ENCODE measurements at regions not wholly inside any gene's neighbourhood (a gene's known extent, or its start where the extent isn't known, plus 50 kb on each side); places are given as distances from the start of the nearest gene placed in this dataset.

DNA sequence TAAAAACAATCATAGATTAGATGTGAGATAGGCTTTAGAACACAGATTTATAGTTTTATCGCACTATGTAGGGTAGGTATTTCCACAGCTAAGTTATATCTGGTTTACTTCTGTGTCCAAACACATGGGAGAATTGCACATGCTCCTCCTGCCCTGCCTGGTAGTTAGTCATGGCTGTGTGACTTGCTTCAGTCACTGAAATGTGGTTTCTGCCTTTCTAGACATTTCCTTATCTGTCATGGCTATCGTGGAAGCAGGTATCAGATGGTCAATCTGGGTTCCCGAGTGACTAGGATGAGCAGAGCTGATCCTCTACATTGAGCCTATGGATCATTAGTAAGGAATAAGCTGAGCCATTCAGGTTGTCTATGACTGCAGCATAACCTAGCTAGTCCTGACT, 117.8 kb upstream of the GMDS start:
- no peaks in the 10 kb centered on the region for H3K9me3 ChIP-seq (ENCODE audit: control insufficient read depth, low read length)
- WGBS, 2 donors: 41 to 62% methylated on average over 3 of the region's 3 CpGs
- H3K4me3 ChIP-seq (ENCODE audit: low read length in 2 of 2): no peak overlapping the region
- H3K36me3 ChIP-seq (ENCODE audit: control insufficient read depth in 1 of 2, insufficient read depth in 2 of 2, low read length in 1 of 2): no peaks in the 10 kb centered on the region
- H3K27ac ChIP-seq (ENCODE audit: low read depth in 1 of 2, low read length in 2 of 2): no peak overlapping the region
- H3K27me3 ChIP-seq (ENCODE audit: control insufficient read depth in 1 of 2, insufficient read depth in 2 of 2, low read length in 1 of 2): no peaks in the 10 kb centered on the region
- no peak for DNase-seq
- H3K4me1 ChIP-seq (ENCODE audit: control insufficient read depth in 1 of 2, insufficient read depth in 2 of 2, low read length in 2 of 2): peaks cover 0 to 1% of the 10 kb centered on the region in 2 donors
- no peak for ATAC-seq (ENCODE audit: low FRiP score)
- intact Hi-C loops (cut with DNase I): no loop called here

DNA sequence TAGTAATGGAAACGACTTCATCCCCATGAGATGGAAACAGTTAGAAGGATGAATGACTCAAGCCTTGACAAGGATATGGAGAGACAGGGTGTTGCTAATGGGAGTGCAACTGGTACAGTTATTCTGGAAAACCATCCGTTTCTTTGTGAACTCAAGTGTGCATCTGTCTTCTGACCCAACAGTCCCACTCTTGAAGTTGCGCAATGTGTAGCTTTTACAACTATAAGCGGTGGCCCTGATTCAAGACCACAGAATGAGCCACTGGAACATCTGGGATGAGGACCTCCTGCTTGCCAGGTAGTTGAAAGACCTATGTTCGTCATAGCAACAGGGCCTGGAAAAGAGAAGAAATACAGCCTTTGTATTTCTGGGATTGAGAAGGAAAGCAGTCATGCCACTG, 115.8 kb upstream of the GMDS start:
- Histone ChIP-seq H3K4me3 (ENCODE audit: low read length in 2 of 2) (no peak overlapping the region), H3K9me3 (ENCODE audit: control insufficient read depth, low read length) (no peaks in the 10 kb centered on the region), H3K27me3 (ENCODE audit: control insufficient read depth in 1 of 2, insufficient read depth in 2 of 2, low read length in 1 of 2) (no peaks in the 10 kb centered on the region), H3K4me1 (ENCODE audit: control insufficient read depth in 1 of 2, insufficient read depth in 2 of 2, low read length in 2 of 2) (no peaks in the 10 kb centered on the region), H3K36me3 (ENCODE audit: control insufficient read depth in 1 of 2, insufficient read depth in 2 of 2, low read length in 1 of 2) (no peaks in the 10 kb centered on the region), H3K27ac (ENCODE audit: low read depth in 1 of 2, low read length in 2 of 2) (no peak overlapping the region)
- DNase-seq: no peak
- no peak for ATAC-seq (ENCODE audit: low FRiP score)
- 96 to 97% methylated on average over 5 of the region's 5 CpGs for WGBS, 2 donors
- intact Hi-C loops (cut with DNase I): no loop called here

DNA sequence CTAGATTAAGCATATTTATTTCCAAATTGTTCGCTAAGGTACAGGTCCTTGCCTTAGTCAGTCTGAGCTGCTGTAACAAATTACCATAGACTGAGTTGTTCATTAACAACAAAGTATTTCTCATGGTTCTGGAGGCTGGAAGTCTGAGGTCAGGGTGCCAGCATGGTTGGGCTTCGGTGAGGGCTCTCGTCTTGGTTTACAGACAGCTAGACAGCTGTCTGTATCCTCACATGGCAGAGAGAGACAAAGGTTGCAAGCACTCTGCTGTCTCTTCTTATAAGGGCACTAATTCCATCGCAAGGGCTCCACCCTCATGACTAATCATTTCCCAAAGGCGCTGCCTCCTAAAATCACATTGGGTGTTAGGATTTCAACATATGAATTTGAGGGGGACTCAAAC, 115.3 kb upstream of the GMDS start:
- H3K27ac ChIP-seq (ENCODE audit: low read depth in 1 of 2, low read length in 2 of 2): no peak overlapping the region
- H3K36me3 ChIP-seq (ENCODE audit: control insufficient read depth in 1 of 2, insufficient read depth in 2 of 2, low read length in 1 of 2): no peaks in the 10 kb centered on the region
- WGBS, 2 donors: 98% methylated on average over 5 of the region's 5 CpGs
- H3K4me3 ChIP-seq (ENCODE audit: low read length in 2 of 2): no peak overlapping the region
- no peak for ATAC-seq (ENCODE audit: low FRiP score)
- H3K9me3 ChIP-seq (ENCODE audit: control insufficient read depth, low read length): no peaks in the 10 kb centered on the region
- intact Hi-C loops (cut with DNase I): no loop called here
- H3K27me3 ChIP-seq (ENCODE audit: control insufficient read depth in 1 of 2, insufficient read depth in 2 of 2, low read length in 1 of 2): no peaks in the 10 kb centered on the region
- H3K4me1 ChIP-seq (ENCODE audit: control insufficient read depth in 1 of 2, insufficient read depth in 2 of 2, low read length in 2 of 2): peaks cover 0 to under 1% of the 10 kb centered on the region in 2 donors
- no peak for DNase-seq

DNA sequence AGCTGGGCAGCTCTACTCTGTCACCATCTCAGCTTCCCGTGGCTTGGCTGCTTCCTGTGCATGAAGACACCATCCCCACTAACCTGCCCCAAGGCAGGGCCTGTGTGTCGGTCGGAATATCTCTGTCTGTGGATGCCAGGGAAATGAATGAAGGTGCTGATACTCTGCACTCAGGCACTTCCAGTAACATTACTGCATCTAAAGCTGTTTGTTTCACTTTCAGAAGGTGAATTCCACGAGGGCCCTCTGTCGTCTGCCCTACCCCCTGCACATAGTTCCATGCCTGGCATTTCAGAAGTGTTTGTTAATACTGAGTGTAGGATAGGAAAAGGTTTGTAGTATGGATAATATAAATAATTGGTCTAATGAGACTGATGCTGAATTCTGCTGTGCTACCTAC, 114.7 kb upstream of the GMDS start:
- H3K27ac ChIP-seq (ENCODE audit: low read depth in 1 of 2, low read length in 2 of 2): no peak overlapping the region
- no peak overlapping the region for H3K4me3 ChIP-seq (ENCODE audit: low read length in 2 of 2)
- ATAC-seq (ENCODE audit: low FRiP score) (no peak), DNase-seq (no peak)
- H3K9me3 ChIP-seq (ENCODE audit: control insufficient read depth, low read length): no peaks in the 10 kb centered on the region
- peaks cover 0 to 2% of the 10 kb centered on the region in 2 donors for H3K4me1 ChIP-seq (ENCODE audit: control insufficient read depth in 1 of 2, insufficient read depth in 2 of 2, low read length in 2 of 2)
- no peaks in the 10 kb centered on the region for H3K27me3 ChIP-seq (ENCODE audit: control insufficient read depth in 1 of 2, insufficient read depth in 2 of 2, low read length in 1 of 2)
- 78 to 85% methylated on average over 5 of the region's 5 CpGs for WGBS, 2 donors
- intact Hi-C loops (cut with DNase I): no loop called here
- H3K36me3 ChIP-seq (ENCODE audit: control insufficient read depth in 1 of 2, insufficient read depth in 2 of 2, low read length in 1 of 2): no peaks in the 10 kb centered on the region

DNA sequence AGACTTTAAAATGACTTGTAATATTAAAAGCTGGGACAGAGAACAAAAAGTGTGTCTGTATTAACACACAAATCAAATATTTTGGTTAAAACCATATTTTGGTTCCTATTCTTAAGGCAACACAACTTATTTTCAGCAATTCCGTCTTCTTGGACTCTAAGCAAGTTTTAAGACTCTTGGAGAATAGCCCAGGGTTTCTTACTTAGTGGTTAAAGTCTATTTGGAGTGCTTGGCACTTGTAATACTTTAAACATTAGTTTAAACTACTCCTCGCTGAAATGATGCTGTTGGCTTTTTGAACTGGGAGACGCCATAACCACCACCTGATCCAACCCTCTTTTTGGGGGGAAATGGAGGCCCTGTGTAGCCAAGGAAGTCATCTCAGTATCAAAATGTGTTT, 109.7 kb upstream of the GMDS start:
- H3K4me1 ChIP-seq (ENCODE audit: control insufficient read depth in 1 of 2, insufficient read depth in 2 of 2, low read length in 2 of 2): peaks cover 0 to 6% of the 10 kb centered on the region in 2 donors
- no peaks in the 10 kb centered on the region for H3K9me3 ChIP-seq (ENCODE audit: control insufficient read depth, low read length)
- intact Hi-C loops (cut with DNase I): loop anchor here (2.0 to 10.0 kb wide), 5 partner anchors 110 to 750 kb away; partner anchors contain the start of gene GMDS (in 1 of the 2)
- no peak for DNase-seq
- 4 to 5% methylated on average over 3 of the region's 3 CpGs for WGBS, 2 donors
- peak overlapping the region in 1 of 2 donors; percentile 97 for H3K27ac ChIP-seq (ENCODE audit: low read depth in 1 of 2, low read length in 2 of 2)
- no peak for ATAC-seq (ENCODE audit: low FRiP score)
- peak overlapping the region in 1 of 2 donors; percentile 8 for H3K4me3 ChIP-seq (ENCODE audit: low read length in 2 of 2)
- no peaks in the 10 kb centered on the region for H3K27me3 ChIP-seq (ENCODE audit: control insufficient read depth in 1 of 2, insufficient read depth in 2 of 2, low read length in 1 of 2)
- no peaks in the 10 kb centered on the region for H3K36me3 ChIP-seq (ENCODE audit: control insufficient read depth in 1 of 2, insufficient read depth in 2 of 2, low read length in 1 of 2)

DNA sequence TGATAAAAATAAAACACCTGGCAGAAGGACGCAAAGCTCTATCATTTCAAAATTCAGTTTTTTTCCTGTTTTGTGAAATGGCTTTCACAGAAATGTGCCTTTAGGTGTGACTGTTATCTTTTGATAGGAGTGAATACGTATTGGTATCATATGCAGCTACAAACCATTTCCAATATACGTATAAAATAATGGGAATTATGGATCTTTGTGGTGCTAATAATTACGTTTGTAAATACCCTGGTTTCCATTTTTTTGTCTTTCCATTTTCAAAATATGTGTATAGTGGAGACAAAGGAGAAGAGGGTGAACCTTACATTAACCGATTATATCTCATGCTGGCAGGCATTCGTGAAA, 108.7 kb upstream of the GMDS start:
- peaks cover 0 to 6% of the 10 kb centered on the region in 2 donors for H3K4me1 ChIP-seq (ENCODE audit: control insufficient read depth in 1 of 2, insufficient read depth in 2 of 2, low read length in 2 of 2)
- H3K36me3 ChIP-seq (ENCODE audit: control insufficient read depth in 1 of 2, insufficient read depth in 2 of 2, low read length in 1 of 2): no peaks in the 10 kb centered on the region
- intact Hi-C loops (cut with DNase I): loop anchor here (2.0 to 10.0 kb wide), 7 partner anchors 93 to 749 kb away; partner anchors contain the start of gene GMDS (in 1 of the 2)
- no peak for DNase-seq
- no peaks in the 10 kb centered on the region for H3K27me3 ChIP-seq (ENCODE audit: control insufficient read depth in 1 of 2, insufficient read depth in 2 of 2, low read length in 1 of 2)
- H3K9me3 ChIP-seq (ENCODE audit: control insufficient read depth, low read length): no peaks in the 10 kb centered on the region
- WGBS, 2 donors: 19 to 22% methylated on average over 6 of the region's 6 CpGs
- peak overlapping the region in 1 of 2 donors; percentile 41 for H3K4me3 ChIP-seq (ENCODE audit: low read length in 2 of 2)
- H3K27ac ChIP-seq (ENCODE audit: low read depth in 1 of 2, low read length in 2 of 2): no peak overlapping the region
- ATAC-seq (ENCODE audit: low FRiP score): no peak

DNA sequence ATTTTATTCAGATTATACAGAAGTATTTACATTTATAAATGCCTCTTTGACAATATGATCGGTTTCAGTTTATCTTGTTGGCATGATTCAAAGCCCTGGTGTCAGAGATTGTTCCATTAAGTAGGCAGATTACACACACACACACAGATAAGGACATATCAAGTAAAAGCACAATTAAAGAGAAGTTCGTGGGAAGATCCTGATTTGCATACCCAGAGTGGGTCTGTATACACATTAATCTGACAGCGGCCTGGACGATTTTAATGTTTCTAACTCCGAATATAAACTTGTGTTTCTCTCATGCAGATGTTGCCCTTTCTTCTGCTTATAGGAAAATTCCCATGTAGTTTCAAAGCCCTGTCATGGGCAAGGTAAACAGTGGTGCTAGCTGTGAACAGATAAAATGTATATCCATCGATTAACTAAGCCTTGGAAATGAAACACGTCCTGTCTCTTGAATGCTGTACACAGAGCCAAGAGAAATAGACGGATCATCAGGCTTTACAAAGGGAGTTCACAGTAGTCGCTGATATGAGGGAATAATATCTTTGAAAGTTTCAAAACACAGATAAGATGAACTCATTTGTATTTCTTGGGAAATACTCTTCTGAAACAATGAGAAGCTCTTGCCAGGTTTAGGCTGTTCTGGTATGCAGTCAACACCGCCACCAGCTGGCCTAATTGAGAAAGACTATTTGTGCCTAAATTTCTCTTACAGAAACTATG, 108.2 kb upstream of the GMDS start:
- 6 to 13% methylated on average over 10 of the region's 10 CpGs for WGBS, 2 donors
- H3K27ac ChIP-seq (ENCODE audit: low read depth in 1 of 2, low read length in 2 of 2): peak overlapping the region; percentile 61 to 93
- intact Hi-C loops (cut with DNase I): loop anchor here (2.0 to 10.0 kb wide), 7 partner anchors 94 to 749 kb away; partner anchors contain the start of gene GMDS (in 1 of the 2)
- H3K4me3 ChIP-seq (ENCODE audit: low read length in 2 of 2): no peak overlapping the region
- peak; percentile 66 to 83 for DNase-seq
- H3K4me1 ChIP-seq (ENCODE audit: control insufficient read depth in 1 of 2, insufficient read depth in 2 of 2, low read length in 2 of 2): peaks cover 0 to 6% of the 10 kb centered on the region in 2 donors
- ATAC-seq (ENCODE audit: low FRiP score): peak; percentile 89
- no peaks in the 10 kb centered on the region for H3K9me3 ChIP-seq (ENCODE audit: control insufficient read depth, low read length)
- H3K36me3 ChIP-seq (ENCODE audit: control insufficient read depth in 1 of 2, insufficient read depth in 2 of 2, low read length in 1 of 2): no peaks in the 10 kb centered on the region
- no peaks in the 10 kb centered on the region for H3K27me3 ChIP-seq (ENCODE audit: control insufficient read depth in 1 of 2, insufficient read depth in 2 of 2, low read length in 1 of 2)

DNA sequence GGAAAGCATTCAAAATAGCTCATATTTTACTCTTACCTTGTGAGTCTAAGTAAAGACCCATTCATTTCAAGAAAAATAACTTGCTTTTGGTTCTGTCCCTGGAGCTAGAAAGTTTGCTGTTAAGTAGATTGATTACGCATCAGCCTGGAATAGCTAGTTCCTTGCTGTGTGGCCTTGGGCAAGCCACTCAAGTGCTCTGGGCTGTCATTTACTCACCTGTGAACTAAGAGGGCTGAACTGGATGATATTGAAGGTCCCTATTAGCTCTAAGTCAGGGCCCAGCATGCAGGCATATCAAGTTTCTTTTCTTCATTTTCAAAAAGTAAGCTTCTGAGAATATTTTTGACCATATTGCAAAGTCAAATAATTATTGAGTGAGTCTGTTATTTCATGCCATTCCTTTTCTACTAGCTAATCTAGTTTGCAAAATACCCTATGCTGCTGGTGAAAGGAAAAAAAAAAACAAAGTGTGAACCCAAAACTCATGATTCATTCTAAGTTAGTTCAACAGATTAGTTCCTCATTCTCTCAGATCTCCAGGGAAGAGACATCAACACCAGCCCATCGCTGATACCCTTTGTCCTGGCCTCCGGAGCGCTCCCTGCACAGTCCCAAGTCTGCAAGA, 106.5 kb upstream of the GMDS start:
- Histone ChIP-seq H3K9me3 (ENCODE audit: control insufficient read depth, low read length) (no peaks in the 10 kb centered on the region), H3K27me3 (ENCODE audit: control insufficient read depth in 1 of 2, insufficient read depth in 2 of 2, low read length in 1 of 2) (no peaks in the 10 kb centered on the region), H3K36me3 (ENCODE audit: control insufficient read depth in 1 of 2, insufficient read depth in 2 of 2, low read length in 1 of 2) (no peaks in the 10 kb centered on the region), H3K4me3 (ENCODE audit: low read length in 2 of 2) (no peak overlapping the region), H3K4me1 (ENCODE audit: control insufficient read depth in 1 of 2, insufficient read depth in 2 of 2, low read length in 2 of 2) (peaks cover 0 to 6% of the 10 kb centered on the region in 2 donors), H3K27ac (ENCODE audit: low read depth in 1 of 2, low read length in 2 of 2) (peak overlapping the region; percentile 83 to 99)
- DNase-seq (no peak), ATAC-seq (ENCODE audit: low FRiP score) (peak; percentile 42)
- intact Hi-C loops (cut with DNase I): loop anchor here (2.0 to 10.0 kb wide), 7 partner anchors 95 to 747 kb away; partner anchors contain the start of gene GMDS (in 1 of the 2)
- 14 to 17% methylated on average over 4 of the region's 4 CpGs for WGBS, 2 donors

All from aorta (tissue), 5 donors.